ENCODE measurements at regions not wholly inside any gene's neighbourhood (a gene's known extent, or its start where the extent isn't known, plus 50 kb on each side); places are given as distances from the start of the nearest gene placed in this dataset.

DNA sequence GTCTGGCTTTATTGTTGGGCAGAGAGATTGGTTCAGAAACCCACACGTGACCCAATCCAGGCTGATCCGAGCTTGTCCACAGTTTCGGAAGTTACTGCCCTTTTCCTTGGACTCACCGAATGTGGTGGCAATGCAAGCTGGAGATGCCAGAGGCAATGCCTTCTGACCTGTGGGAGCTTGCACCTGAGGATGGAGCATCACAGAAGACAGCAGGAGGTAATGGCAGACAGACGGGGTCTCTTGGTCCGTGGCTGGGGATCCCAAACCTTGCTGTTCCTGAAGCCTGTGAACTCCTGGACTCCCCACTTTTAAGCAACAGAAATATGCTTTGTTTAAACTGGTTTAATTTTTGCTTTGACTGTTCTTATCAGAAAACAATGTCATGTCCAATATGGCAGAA lies 265.2 kb upstream of the IRX1 start:
- H3K4me3 ChIP-seq (ENCODE audit: low read depth, poor library complexity, severe bottlenecking) = no peak overlapping the region
- intact Hi-C loops (cut with DNase I; ENCODE audit: low total_unique reads) = no loop called here
- DNase-seq (ENCODE audit: low spot score in 2 of 2) = no peak
- 95 to 96% methylated on average over 6 of the region's 6 CpGs for WGBS, 2 donors
- TF ChIP-seq POLR2A (IDR thresholded peaks at IDR 0.05) = no peak
- TF ChIP-seq, protein P1, sequence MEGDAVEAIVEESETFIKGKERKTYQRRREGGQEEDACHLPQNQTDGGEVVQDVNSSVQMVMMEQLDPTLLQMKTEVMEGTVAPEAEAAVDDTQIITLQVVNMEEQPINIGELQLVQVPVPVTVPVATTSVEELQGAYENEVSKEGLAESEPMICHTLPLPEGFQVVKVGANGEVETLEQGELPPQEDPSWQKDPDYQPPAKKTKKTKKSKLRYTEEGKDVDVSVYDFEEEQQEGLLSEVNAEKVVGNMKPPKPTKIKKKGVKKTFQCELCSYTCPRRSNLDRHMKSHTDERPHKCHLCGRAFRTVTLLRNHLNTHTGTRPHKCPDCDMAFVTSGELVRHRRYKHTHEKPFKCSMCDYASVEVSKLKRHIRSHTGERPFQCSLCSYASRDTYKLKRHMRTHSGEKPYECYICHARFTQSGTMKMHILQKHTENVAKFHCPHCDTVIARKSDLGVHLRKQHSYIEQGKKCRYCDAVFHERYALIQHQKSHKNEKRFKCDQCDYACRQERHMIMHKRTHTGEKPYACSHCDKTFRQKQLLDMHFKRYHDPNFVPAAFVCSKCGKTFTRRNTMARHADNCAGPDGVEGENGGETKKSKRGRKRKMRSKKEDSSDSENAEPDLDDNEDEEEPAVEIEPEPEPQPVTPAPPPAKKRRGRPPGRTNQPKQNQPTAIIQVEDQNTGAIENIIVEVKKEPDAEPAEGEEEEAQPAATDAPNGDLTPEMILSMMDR (IDR thresholded peaks at IDR 0.05) = no peak

DNA sequence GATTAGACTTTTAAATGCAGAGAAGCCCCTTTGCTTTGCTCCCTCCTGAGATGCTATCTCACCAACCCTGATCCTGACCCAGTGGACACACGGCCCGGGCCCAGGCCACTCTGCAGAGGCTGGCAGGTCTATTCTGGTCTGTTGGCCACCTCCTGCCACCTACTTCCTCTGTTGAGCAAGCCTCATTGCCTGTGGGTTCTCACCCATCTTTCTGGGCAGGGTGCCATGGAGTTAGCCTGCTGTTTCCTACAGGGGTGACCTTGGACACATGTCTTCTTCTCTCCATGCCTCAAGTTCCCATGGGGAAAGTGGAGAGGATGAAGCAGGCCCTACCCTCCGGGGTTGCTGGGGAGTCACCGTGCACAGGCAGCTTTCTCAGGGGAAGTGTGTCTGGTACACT lies 266.2 kb upstream of the IRX1 start:
- no peak for DNase-seq (ENCODE audit: low spot score in 2 of 2)
- H3K4me3 ChIP-seq (ENCODE audit: low read depth, poor library complexity, severe bottlenecking) = no peak overlapping the region
- 71 to 91% methylated on average over 4 of the region's 4 CpGs for WGBS, 2 donors
- TF ChIP-seq, protein P1 (IDR thresholded peaks at IDR 0.05) = no peak
- TF ChIP-seq POLR2A (IDR thresholded peaks at IDR 0.05) = no peak
- intact Hi-C loops (cut with DNase I; ENCODE audit: low total_unique reads) = no loop called here

DNA sequence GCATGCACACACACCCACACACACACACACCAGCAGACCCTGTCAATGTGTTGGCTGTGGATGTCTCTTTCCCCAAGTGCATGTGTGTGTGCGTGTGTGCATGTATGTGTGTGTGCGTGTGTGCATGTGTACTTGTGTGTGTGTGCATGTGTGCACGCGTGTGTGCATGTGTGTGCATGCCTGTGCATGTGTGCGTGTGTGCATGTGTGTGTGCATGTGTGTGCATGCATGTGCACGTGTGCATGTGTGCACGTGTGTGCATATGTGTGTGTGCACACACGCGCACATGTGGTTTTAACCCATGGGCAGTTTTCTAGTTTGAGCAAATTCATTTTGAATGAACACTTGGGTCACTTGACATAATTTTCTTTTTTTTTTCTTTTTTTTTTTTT lies 268.8 kb upstream of the IRX1 start:
- no peak for DNase-seq (ENCODE audit: low spot score in 2 of 2)
- no peak overlapping the region for H3K4me3 ChIP-seq (ENCODE audit: low read depth, poor library complexity, severe bottlenecking)
- 92 to 93% methylated on average over 9 of the region's 9 CpGs for WGBS, 2 donors
- no peak for TF ChIP-seq POLR2A (IDR thresholded peaks at IDR 0.05)
- TF ChIP-seq, protein P1 (IDR thresholded peaks at IDR 0.05) = no peak
- intact Hi-C loops (cut with DNase I; ENCODE audit: low total_unique reads) = no loop called here

DNA sequence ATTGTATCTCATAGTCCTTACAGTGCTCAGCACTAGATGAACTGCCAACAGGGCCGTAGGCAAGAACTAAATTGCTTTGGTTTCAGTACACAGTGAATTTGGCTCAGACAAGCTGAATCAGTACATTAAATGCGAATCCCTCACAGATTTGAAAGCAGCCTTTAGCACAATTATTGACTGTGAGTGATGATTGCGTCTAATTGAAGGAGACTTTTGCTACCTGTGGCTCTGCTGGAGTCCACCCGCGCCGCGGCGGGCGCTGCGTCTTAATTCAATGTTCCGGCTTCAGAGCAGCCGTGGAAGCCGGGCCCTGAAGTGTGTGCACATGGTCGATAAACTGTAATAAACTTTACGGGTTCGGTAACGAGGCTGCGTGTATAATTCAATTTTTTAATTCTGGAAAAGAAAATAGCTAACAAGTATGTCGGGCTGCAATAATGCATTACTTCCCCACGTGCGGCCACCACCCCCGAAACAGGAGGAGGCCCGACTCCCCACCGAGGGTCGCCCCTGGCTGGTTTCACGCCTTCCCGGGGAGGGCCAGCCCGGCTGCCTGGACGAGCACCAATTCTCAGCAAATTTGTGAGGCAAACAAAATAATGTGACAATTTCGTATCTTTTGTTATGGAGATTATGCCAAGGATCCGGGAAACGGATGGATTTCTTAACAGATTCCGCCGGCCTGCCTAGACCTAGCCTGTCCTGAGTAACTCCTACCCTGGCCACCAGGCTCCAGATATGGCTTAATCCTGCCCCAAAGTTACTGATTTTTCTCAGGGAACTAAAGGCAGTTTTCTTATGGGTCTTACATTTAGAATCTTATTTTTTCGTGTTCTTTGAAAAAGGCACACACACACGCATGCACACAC lies 269.4 kb upstream of the IRX1 start:
- no peak overlapping the region for H3K4me3 ChIP-seq (ENCODE audit: low read depth, poor library complexity, severe bottlenecking)
- TF ChIP-seq POLR2A (IDR thresholded peaks at IDR 0.05) = no peak
- TF ChIP-seq, protein P1 (IDR thresholded peaks at IDR 0.05) = no peak
- no peak for DNase-seq (ENCODE audit: low spot score in 2 of 2)
- WGBS, 2 donors = 34 to 53% methylated on average over 36 of the region's 36 CpGs
- intact Hi-C loops (cut with DNase I; ENCODE audit: low total_unique reads) = no loop called here

DNA sequence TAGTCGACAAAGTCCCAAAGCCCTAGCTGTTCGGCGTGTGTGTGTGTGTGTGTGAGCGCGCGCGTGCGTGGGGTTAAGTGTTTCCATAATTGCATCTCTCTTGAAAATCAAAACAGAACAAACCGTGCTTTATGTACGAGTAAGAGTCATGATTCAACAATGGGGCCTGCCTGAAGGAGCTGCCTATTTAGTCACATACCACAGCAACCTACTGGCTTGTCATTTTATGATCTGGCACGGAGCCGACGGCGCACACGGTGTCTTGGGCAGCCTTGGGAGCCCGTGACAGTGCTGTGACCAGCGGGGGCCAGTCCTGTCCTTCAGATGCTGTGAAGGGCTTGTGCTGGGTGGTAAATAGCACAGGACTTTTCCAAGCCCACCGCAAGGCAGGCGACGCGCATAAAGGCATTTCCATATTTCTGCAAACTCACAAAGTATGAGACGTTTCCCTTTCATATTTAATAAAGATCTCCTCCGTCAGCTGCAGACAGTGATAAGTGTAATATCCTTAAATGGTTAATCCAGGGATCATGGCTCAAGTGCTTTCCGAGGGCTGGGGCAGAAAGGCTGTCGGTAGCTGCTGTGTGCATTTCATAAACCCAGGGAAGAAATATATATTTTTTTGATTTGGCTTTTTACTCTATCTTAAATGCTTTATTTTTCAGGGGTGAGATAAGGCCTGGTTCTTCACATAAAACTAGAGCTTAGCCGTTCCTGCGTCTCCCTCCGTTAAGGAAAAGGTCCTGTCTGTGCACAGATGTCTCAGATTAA lies 270.2 kb upstream of the IRX1 start:
- H3K4me3 ChIP-seq (ENCODE audit: low read depth, poor library complexity, severe bottlenecking) = no peak overlapping the region

More for the DNA sequence above, 270.2 kb upstream of the IRX1 start:
- no peak for TF ChIP-seq POLR2A (IDR thresholded peaks at IDR 0.05)
- TF ChIP-seq, protein P1 (IDR thresholded peaks at IDR 0.05) = no peak
- 27 to 29% methylated on average over 28 of the region's 28 CpGs for WGBS, 2 donors
- peak in 1 of 2 donors; percentile 42 for DNase-seq (ENCODE audit: low spot score in 2 of 2)
- intact Hi-C loops (cut with DNase I; ENCODE audit: low total_unique reads) = no loop called here

All from lower leg skin (tissue), 4 donors.